NCI-H748 (cell line): ENCODE measurements at regions not wholly inside any gene's neighbourhood (a gene's known extent, or its start where the extent isn't known, plus 50 kb on each side); places are given as distances from the start of the nearest gene placed in this dataset.

Experiments
- DNase-seq: peaks from one replicate; lab custom pipeline; 2025; ENCODE audit not compliant: unreplicated experiment; lab: John Stamatoyannopoulos, UW

DNA sequence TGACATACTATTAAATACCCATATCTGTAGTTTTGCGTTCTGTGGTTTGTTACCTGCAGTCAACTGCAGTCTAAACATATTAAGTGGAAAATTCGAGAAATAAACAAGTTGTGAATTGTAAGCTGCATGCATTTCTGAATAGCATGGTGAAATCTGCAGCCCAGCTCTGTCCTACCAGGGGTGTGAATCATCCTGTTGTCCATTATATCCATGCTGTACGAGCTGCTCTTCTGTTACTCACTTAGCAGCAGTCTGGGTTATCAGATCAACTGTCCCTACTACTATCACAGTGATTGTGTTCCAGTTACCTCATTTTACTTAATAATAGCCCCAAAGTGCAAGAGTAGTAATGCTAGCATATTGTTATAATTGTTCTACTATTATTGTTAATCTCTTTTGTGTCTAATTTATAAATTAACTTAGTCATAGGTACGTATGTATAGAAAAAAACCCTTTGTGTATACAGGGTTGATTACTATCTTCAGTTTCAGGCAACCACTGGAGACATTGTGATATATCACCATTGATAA lies 173.7 kb upstream of the FAT4 start:
- DNase-seq: no peak

DNA sequence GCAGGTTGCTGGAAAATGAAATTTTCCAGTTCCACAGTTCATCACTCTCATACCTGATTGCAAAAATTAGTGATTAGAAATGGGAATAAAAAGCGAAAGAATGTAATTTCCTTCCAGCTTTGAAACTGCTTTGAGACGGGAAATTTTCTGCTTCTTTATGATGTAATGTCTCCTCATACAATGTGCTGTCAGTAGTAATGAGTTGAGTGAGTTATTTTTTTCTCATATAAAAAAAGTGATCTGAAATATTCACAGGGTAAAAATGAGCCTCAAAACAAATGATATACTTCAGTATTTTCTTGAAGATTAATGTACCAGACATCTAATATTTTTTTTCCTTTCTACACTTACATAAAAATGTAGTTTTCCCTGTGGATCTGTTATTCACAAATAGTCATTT lies 179.1 kb upstream of the FAT4 start:
- DNase-seq: no peak

DNA sequence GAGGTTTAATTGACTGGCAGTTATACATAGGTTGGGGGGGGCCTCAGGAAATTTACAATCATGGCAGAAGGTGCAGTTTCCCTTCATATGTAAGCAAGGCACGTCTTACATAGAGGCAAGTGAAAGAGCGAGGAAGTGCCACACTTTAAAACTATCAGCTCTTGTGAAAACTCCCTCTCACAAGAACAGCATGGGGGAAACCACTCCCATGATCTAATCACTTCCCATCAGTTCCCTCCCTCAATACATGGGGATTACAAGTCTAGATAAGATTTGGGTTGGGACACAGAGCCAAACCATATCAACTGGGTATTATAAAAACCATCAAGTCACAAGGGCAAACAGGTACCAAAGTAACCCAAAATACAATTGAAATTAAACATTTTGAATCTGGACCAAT lies 182.0 kb upstream of the FAT4 start:
- no peak for DNase-seq

DNA sequence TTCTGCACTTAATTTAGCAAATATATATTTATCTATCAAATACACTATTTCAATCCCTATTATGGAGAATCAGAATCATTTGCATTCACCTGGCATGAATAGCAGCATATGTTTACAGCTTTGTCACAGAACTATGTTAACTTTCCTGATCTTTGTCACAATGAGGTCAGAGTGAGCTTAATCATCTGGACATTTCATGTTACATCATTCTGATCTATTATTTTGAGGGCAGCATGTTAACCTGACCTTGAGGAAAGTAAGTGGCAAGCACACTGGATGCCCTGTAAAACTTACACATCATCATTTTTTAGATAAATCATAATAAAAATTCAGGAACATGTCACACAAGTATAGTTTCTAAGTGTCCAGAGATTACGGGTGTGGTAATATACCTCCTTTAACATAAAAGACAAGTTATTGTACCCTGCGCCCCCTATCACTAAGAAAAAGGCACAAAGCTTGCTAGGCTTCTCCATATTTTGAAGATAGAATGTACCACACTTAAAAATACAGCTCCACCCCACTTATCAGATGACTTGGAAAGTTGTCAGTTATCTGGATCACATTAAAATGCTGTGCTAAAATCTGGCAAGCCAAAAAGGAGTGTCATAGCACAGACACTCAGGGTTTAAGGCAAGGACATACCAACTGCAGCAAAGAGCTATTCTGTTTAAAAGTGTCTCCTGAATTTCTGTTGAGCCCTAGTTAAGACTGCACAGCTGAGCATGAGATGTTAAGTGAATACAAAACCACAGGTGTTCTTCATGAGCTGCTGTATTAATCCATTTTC lies 182.7 kb upstream of the FAT4 start:
- DNase-seq: no peak

DNA sequence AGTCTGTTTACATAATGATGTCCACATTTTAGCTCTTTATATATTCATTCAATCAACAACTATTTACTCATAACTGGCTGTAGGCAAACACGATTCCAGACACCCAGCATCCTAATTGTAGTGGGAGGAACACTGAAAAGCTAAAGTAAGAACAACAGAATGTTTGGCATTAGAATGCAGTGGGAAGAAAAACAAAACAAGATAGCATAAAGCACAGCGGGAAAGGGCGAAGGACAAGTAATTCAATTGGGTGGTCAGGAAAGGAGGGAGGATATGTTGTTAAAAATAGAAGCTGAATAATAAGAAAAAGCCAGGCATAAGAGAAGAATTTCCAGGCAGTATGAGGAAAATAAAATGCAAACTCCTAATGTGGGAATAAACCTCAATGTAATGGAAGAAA lies 189.5 kb upstream of the FAT4 start:
- no peak for DNase-seq

DNA sequence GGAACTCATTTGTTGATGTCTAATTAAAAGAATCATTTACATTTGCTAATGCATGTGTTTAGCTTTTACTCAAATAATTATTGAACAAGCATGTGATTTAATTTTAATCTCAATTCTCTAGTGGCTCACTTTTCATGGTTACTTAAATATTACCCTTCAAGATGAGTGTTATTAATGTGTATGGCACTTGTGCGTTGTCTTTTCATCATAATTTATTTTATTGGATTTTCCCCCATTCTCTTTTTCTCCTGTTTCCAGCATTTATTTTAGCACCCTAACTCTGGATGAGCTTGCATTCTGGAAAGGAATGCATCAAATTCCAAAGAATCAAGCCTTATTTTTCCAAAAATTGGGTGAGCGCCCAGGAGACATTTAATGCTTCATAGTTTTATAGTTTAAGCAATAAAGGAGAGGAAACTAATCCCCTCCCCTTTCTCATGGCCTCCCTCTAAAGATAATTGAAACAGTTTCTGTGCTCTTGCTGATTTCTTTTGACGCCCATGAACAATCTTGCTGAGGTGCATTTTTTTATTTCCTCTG lies 191.1 kb upstream of the FAT4 start:
- DNase-seq: no peak

DNA sequence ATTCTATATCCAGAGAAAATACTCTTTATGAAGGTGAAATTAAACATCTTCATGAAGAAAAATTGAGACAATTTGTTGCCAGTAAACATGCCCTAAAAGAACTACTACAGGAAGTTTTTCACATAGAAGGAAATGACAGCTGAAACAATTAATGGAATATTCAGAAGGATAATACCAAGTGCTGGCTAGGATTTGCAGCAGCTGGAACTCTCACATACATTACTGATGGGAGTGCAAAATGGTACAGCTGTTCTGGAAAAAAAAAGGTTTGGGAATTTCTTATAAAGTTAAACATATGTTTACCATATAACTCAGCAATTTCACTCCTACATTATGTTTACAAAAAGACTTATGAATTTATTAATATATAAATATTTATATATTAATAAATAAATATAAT lies 193.2 kb upstream of the FAT4 start:
- no peak for DNase-seq

DNA sequence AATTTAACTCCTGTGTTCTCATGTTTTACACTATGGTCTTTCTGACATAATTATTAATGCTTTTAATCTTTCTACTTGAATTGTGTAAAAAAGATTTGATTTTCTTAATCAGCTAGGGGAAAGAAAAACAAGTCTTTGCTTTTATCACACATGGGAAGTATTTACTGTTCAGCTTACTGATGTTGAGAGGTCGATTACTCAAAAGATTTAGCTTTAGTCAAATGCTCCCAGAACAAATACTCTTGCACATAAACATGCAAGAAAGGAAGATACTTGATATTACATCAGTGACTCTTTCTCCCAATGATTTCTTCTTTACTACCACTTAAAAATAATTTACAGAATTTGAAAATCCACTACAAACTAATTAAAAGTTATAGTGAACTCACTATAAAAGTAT lies 198.3 kb upstream of the FAT4 start:
- DNase-seq: no peak

DNA sequence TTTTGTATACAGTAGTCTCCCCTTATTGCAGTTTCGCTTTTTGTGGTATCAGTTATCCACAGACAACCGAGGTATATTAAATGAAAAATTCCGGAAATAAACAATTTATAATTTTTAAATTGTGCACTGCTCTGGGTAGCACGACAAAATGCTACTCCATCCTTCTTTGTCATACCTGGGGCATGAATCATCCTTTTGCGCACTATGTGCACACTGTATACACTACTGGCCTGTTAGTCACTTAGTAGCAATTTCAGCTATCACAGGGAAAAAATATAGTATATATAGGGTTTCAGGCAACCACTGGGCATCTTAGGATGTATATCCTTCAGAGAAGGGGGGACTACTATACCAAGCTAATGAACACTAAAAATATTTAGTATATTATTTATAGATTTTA lies 198.8 kb upstream of the FAT4 start:
- DNase-seq: no peak

DNA sequence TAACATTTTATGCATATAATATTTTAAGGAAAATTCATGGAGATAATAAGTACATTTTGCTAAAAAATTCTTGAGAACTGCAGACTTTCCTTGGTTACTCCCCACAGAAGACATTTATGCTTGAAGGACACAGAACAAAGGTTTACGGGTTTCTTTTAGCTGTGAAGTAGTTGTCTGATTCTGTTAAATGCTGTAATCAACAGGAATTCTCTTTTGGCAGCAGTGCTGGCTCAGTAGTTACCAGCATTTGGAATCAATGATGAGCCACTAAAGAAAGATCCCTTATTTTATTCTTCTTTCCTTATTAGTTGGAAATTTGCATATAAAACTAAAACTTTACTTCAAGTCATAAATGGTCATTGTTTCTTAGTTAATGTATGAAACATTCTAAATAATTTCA lies 199.3 kb upstream of the FAT4 start:
- no peak for DNase-seq

DNA sequence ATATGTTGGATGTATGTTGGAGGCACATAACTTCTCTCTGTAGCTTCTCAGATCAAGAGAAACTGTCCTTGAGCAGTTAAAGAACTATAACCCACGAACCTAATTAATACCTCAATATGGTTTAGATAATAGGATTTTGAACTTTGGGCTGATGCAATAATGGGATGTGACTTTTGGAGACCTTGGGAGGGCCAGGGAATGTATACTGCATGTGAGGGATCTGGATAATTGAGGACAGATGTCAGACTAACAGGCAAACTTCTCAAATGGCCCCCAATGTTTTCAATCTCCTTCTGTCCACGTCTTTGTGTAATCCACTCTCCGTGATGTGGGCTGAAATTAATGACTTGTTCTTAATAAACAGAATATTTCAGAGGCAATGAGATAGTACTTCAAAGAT lies 202.2 kb upstream of the FAT4 start:
- DNase-seq: no peak

DNA sequence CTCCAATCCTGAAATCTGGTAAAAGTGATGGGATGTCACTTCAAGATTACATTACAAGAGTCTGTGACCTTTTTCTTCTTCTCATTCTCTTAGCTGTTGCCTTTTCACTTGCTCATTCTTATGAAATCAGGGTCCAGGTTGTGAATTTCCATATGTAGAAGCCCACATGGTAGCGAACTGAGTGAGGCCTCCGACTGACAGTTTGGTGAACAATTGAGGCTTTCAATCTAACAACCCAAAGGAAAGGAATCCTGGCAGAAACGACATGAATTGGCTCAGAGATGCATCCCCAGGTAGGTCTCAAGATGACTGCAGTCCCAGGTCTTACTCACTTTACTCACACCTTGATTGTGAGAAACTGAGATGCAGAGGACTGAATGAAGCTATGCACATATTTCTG lies 203.4 kb upstream of the FAT4 start:
- no peak for DNase-seq

DNA sequence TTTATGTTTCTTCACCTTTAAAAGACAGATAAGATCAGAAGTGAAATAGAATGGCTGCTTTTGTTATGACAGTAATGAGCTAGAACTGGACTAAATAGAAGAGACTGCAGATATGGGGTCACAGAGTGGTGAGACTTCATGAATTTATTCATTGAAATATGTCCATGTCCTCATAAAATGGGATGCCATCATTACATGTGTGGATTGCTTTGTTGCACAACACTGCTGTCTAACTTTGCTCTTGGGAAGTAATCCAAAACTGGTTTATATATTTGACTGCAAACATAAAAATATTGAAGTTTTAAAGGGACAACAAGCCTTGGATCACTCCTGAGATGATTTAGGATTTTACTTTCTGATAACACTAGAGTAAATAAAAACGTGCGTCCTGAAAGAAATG lies 209.2 kb upstream of the FAT4 start:
- no peak for DNase-seq

DNA sequence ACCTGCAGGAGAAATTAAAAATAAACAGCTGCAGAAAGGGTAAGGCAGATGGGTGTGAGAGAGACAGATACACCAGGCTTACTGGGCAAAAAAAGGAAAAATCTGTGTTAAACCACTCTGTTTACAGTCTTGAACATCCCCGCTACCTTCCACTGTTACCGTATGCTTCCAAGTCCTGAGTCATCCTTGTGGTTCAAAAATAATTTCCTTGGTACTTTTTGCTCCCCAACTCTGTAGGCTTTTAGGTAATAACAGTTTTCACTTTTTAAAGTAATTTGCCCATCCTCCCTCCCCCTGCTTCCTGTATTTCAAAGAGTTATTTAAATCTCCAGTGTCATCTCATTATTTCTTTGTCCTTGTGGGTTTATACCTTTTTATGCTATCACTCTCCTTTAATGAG lies 210.1 kb upstream of the FAT4 start:
- no peak for DNase-seq

DNA sequence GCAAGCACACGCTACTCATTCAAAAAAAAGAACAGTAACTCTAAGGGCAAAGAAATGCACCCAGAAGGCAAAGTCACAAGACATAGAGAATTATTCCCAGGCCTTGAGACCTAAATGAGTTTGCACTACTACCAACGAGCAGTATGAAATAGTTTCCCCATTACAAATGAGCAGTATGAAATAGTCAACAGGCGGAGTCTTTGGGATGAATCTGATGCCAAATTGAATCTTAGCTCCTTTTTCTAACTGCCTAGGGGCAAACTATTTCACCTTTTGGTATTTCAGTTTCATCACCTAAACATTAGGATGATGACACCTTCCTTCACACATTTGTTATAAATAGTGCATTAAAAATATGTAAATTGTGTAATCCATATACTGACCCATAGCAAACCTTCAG lies 213.0 kb upstream of the FAT4 start:
- no peak for DNase-seq

DNA sequence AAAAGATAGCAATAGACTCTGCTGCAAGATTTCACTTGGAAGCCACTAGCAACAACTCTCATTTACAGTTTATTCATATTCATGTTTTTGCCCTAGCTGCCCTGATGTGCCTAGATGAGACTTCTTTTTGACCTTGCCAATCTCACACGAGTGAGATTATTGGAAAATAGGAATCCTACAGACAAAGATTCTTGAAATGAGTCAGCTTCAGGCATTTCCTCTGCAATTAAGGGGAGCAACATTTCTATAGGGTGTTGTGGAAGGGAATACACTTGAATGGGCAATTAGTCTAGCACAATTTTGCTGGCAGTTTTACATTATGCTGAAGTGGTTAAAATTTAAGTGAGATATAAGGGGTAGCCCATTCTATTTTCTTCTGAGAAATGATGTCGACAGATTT lies 217.0 kb upstream of the FAT4 start:
- DNase-seq: no peak

DNA sequence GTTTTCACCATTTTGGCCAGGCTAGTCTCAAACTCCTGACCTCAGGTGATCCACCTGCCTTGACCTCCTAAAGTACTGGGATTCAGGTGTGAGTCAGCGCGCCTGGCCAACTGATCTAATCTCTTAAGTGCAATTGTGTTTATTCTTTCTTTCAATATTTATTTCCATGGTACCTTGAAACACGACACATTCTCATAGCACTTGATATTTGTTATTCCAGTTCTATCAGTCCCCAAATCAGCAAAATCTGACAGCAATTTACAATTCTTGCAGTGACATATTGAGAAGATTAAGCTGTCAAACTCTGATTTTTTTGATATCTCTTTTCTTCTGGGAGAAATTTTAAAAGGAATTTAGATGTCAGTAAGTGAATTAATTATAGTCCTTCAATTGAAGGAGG lies 218.1 kb upstream of the FAT4 start:
- no peak for DNase-seq

DNA sequence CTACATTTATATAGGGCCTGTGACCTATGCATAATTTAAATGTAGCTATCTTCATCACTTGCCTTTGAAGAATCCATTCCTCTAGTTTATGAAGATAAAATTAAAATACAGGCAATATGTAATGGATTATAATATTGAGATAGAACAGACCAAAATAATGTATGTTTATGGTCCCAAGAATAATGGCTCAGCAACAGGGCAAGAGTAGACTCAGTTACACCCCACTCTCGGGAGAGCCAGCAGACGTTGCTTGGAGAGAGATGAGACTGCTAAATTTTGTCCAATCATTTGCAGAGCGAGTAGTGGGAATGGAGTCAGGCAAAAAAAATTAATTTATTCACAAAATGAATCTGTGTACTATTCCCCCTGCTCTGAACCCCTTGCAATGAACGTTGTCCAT lies 223.2 kb upstream of the FAT4 start:
- DNase-seq: no peak

DNA sequence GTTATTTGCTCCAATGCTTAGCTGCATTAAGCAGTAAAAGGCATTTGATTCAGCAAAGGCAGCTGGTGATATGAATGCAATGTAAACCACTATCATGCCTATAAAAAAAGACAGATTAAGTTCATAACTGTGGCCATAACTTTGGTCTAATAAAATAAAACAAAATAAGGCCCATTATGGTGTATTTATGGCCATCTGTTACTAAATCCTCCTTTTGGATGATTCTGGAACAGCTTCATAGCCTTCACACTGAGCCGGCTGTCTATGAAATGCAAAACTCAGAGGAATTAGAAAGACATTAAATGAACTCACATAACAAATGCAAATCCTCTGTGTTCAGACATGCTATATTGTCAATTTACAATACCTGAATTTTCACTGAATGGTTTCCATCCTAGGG lies 223.7 kb upstream of the FAT4 start:
- no peak for DNase-seq

DNA sequence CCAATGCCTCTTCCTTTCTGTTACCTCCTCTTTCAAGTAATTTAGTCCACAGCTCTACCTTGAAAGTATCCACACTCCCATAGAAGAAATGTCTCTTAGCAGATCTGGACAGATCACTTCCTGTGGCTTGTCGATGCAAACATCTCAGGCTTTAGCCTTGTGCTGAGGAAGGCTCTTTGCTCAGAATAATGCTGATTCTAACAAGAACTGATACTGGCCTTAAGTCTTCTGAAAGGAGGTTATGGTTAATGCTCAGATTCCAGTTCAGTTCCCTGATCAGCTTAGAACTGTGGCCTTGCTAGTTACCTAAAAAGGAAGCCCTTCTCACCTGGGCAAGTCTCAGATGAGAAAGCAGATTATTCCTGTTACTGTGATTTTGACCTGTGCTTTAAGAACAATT lies 230.1 kb upstream of the FAT4 start:
- DNase-seq: no peak

DNA sequence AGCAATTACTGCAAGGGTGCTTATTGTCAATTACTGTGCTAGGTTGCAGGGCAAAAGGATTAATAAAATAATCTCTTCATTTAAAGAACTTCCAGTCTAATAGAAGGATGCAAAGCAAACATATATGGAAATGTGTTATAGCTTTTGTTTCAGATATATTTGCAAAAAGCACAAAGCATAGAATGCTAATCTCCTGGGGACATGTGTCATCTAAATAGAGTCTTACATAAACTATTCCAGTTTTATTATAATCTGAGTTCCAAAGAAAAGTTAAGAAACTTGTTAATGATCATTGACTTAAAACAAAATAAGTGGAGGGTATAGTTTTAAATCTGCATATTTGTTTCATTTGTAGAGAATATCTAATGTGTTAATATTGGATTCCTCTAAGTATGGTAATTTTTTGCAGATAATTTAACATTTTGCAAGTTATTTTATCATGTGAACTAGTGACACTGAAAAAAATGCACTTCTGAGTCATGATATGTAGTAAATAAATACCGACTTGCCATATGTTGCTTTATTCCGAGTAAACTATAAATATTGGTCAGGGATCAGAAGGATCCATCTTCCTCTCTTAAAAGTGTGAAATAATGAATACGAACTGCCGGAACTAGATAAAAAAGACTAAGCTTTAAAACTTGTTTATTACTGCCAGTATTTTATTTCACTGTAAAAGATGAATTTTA lies 231.9 kb upstream of the FAT4 start:
- no peak for DNase-seq

DNA sequence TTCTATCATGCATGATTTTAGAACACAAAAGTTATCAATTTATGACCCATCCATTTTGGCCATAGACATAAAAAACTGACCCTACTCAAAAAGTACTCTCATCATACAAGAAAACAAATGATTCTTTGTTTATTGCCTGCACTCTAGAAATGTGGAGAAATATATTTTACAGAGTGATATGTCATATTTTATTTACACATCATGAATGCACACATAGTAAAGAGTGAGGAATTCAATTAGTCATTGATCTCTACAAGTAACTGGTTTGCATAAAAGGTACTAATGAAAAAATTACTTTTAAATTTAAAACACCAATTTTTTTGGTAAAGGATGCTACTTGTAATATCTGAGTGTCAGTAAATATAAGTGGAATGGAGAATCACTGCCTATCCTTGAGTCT lies 242.5 kb upstream of the FAT4 start:
- no peak for DNase-seq
